GM12875 (cell line): ENCODE measurements at regions not wholly inside any gene's neighbourhood (a gene's known extent, or its start where the extent isn't known, plus 50 kb on each side); places are given as distances from the start of the nearest gene placed in this dataset.

Experiments used
- H3K4me3 ChIP-seq: one replicate; pipeline ENCODE4 v1.5.1; 2011; ENCODE audit warnings: low read depth, low read length, control low read depth
- TF ChIP-seq, protein P1 (sequence below): IDR thresholded peaks from 2 replicates; pipeline ENCODE4 v1.5.1; 2011; ENCODE audit warnings: low read depth, mild to moderate bottlenecking, control low read depth, inconsistent platforms, low read length, moderate library complexity, borderline replicate concordance; ENCODE audit not compliant: insufficient read depth

DNA sequence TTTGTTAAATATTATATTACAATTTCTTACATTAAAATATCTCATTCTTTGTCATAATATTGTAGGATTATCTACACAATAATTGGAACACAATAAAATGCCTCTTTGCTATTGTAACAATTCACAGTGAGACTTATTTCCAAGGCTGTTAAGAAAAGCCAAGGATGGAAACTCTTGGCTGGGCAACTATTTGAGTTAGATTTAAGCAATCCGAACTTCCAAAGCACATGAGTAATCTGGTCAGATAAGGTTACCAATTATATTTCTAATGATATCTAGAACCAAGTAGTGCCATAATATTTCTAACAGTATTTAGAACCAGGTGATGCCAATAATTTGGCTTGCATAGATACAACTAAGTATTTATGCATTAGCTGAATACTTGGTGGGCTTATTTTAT, 154.7 kb upstream of the KCNK2 start:
- TF ChIP-seq, protein P1, sequence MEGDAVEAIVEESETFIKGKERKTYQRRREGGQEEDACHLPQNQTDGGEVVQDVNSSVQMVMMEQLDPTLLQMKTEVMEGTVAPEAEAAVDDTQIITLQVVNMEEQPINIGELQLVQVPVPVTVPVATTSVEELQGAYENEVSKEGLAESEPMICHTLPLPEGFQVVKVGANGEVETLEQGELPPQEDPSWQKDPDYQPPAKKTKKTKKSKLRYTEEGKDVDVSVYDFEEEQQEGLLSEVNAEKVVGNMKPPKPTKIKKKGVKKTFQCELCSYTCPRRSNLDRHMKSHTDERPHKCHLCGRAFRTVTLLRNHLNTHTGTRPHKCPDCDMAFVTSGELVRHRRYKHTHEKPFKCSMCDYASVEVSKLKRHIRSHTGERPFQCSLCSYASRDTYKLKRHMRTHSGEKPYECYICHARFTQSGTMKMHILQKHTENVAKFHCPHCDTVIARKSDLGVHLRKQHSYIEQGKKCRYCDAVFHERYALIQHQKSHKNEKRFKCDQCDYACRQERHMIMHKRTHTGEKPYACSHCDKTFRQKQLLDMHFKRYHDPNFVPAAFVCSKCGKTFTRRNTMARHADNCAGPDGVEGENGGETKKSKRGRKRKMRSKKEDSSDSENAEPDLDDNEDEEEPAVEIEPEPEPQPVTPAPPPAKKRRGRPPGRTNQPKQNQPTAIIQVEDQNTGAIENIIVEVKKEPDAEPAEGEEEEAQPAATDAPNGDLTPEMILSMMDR, result no peak
- no peak overlapping the region for H3K4me3 ChIP-seq

DNA sequence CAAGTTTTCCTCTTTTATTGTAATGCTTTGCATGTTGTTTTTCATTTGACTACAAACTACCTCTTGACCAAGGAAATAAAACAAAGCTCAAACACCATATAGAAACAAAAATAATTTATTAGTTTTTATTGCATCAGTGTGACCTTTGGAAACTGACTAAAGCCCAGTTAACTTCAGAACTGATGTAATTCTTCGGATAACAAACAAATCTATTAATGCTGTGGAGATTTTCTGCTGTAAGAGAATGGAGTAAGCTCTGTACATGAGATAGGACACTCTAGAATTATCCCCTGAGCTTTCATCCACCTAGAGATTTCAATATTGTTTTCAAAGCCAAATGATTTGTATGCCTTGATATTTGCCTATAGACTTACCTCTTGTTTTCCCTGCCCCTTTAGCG, 154.0 kb upstream of the KCNK2 start:
- H3K4me3 ChIP-seq, result no peak overlapping the region
- TF ChIP-seq, protein P1, result no peak

DNA sequence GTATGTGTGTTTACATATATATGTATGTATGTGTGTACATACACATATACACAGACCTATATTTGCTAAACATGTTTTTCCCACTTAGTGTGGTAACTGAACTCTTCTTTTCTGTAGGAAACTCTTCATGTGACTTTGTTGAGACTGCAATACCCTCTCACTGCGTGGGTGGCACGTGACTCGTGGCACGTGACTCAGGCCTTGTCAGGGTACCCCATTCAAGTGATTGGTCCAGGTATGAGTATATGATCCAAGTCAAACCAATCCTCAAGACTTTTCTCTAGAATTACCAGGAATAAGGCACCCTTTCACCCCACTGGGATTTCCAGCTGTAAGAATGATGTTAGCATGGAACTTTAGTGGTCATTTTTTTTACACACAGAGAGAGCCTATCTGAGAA, 149.2 kb upstream of the KCNK2 start:
- H3K4me3 ChIP-seq, result no peak overlapping the region

DNA sequence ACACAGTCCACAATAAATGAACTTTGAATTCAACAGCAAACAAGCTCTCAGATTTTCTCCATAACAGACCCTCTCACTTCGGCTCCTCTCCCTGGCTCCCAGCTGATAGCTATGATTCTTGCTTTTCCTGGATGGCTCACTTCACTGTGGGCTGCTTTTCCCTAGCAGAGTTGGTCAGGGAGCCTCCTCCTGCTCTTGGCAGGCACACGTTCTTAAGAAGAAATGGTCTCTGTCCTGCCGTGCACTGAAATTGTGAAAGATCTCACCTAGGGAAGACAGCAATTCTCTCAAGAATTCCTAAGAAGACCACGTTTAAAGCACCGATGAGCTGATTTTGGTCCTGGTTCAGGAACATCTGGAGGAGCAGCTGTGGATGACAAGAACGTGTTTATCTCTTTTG, 148.5 kb upstream of the KCNK2 start:
- TF ChIP-seq, protein P1, result no peak
- no peak overlapping the region for H3K4me3 ChIP-seq

More for the DNA sequence above, 149.2 kb upstream of the KCNK2 start:
- TF ChIP-seq, protein P1, result no peak

DNA sequence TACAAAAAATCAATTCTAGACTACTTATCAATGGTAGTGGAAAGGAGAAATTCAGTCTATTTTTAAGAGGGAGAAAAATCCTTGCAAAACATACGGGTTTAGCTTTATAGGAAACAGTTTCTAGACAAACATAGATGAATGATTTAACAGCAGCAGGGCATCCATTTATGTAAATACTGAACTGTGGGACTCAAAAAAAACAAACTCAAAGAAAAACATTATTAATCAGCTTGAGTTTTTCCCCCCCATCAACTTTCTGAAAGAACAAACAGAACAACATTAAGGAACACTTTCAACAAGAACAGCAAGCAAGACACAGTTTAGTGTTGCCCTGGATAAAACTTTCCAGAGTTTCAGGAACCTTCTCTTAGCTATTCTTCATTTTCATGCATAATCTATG, 147.3 kb upstream of the KCNK2 start:
- TF ChIP-seq, protein P1, result no peak
- H3K4me3 ChIP-seq, result no peak overlapping the region

DNA sequence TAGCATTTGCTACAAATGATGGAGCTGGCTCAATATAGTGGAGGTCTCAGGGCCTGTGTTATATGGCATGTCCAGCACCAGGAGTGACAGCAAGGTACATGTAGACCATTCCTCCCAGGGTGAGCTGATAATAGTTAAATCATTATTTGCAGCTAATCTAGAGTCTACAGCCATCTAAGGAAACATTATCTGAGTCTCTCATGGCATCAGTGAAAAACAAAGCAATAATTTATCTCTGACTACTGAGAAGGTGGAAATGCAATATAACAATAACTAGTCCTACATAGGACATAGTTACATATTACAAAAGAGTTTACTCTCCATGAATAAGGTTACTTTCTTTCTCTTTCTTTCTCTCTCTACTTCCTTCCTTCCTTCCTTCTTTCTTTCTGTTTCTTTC, 143.4 kb upstream of the KCNK2 start:
- H3K4me3 ChIP-seq, result no peak overlapping the region
- TF ChIP-seq, protein P1, result no peak

DNA sequence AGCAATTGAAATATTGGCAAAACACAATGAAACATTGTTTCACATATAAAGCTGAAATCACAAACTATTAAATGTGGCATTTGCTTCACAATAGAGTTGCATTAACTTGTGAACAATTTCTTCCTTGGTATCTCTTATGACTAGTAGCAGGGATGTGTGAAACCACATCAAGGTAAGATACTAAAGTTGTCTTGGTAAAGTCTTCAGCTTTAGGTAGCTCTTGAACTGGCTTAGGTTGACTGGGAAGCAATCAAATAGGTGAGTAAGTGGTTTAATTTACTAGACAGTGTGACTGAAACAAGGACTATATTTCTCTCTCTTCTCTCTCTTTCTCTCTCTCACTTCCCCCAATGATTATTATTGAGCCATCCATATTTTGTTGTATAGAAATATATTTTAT, 141.5 kb upstream of the KCNK2 start:
- H3K4me3 ChIP-seq, result no peak overlapping the region
- TF ChIP-seq, protein P1, result no peak
